Astrocyte (in vitro differentiated cells and primary cell): ENCODE measurements at regions not wholly inside any gene's neighbourhood (a gene's known extent, or its start where the extent isn't known, plus 50 kb on each side); places are given as distances from the start of the nearest gene placed in this dataset.

ENCODE experiments used
- DNase-seq: peaks from one replicate; pipeline ENCODE4 v3.0.0-alpha.2; 2010; ENCODE audit warnings: low read depth
- FAIRE-seq: peaks from 2 replicates; lab custom pipeline; 2011; peaks lifted over from hg19 to GRCh38; lab: Jason Lieb, UNC
- H2AFZ ChIP-seq: 2 replicates; pipeline ENCODE4 v1.6.0; 2012; ENCODE audit warnings: low read depth, low read length, inconsistent platforms
- H3K27ac ChIP-seq: 2 replicates; pipeline ENCODE4 v1.5.1; 2011; ENCODE audit warnings: low read depth, low read length, inconsistent platforms
- H3K27me3 ChIP-seq: 2 replicates; pipeline ENCODE4 v1.6.0; 2011; ENCODE audit warnings: low read length, inconsistent platforms; ENCODE audit not compliant: insufficient read depth
- H3K36me3 ChIP-seq: 2 replicates; pipeline ENCODE4 v1.5.1; 2011; ENCODE audit warnings: low read length, inconsistent platforms; ENCODE audit not compliant: insufficient read depth
- H3K4me1 ChIP-seq: 2 replicates; pipeline ENCODE4 v1.5.1; 2011; ENCODE audit warnings: low read length, inconsistent platforms; ENCODE audit not compliant: insufficient read depth
- H3K4me2 ChIP-seq: 2 replicates; pipeline ENCODE4 v1.6.0; 2012; ENCODE audit warnings: low read length, inconsistent platforms
- H3K4me3 ChIP-seq: 2 replicates; pipeline ENCODE4 v1.5.1; 2011; ENCODE audit warnings: low read depth, mild to moderate bottlenecking, low read length, inconsistent platforms; ENCODE audit not compliant: insufficient read depth
- H3K79me2 ChIP-seq: 2 replicates; pipeline ENCODE4 v1.6.0; 2012; ENCODE audit warnings: mild to moderate bottlenecking, low read length, inconsistent platforms; ENCODE audit not compliant: insufficient read depth
- H3K9ac ChIP-seq: 2 replicates; pipeline ENCODE4 v1.6.0; 2012; ENCODE audit warnings: mild to moderate bottlenecking, low read length, inconsistent platforms
- H3K9me3 ChIP-seq: 2 replicates; pipeline ENCODE4 v1.5.1; 2012; ENCODE audit warnings: low read depth, mild to moderate bottlenecking, low read length, inconsistent platforms; ENCODE audit not compliant: insufficient read depth
- H4K20me1 ChIP-seq: 2 replicates; pipeline ENCODE4 v1.6.0; 2012; ENCODE audit warnings: low read length, inconsistent platforms; ENCODE audit not compliant: insufficient read depth
- H3K27ac Mint-ChIP-seq: one replicate; pipeline ENCODE4 v1.8.0; 2021; ENCODE audit warnings: mild to moderate bottlenecking, mixed read lengths; ENCODE audit not compliant: unreplicated experiment
- H3K27me3 Mint-ChIP-seq: one replicate; pipeline ENCODE4 v1.8.0; 2021; ENCODE audit warnings: low read depth, mixed read lengths; ENCODE audit not compliant: unreplicated experiment
- H3K36me3 Mint-ChIP-seq: one replicate; pipeline ENCODE4 v1.8.0; 2021; ENCODE audit warnings: low read depth, mixed read lengths; ENCODE audit not compliant: unreplicated experiment
- H3K4me1 Mint-ChIP-seq: one replicate; pipeline ENCODE4 v1.8.0; 2021; ENCODE audit warnings: low read depth, mixed read lengths; ENCODE audit not compliant: unreplicated experiment
- H3K4me3 Mint-ChIP-seq: one replicate; pipeline ENCODE4 v1.8.0; 2021; ENCODE audit warnings: mild to moderate bottlenecking, moderate library complexity, mixed read lengths; ENCODE audit not compliant: unreplicated experiment
- H3K9me3 Mint-ChIP-seq: one replicate; pipeline ENCODE4 v1.8.0; 2021; ENCODE audit warnings: mild to moderate bottlenecking, mixed read lengths; ENCODE audit not compliant: unreplicated experiment
- CTCF ChIP-seq: IDR thresholded peaks from 2 replicates; pipeline ENCODE4 v1.5.1; 2011; ENCODE audit warnings: low read depth, mild to moderate bottlenecking, inconsistent platforms, low read length, moderate library complexity; ENCODE audit not compliant: insufficient read depth
- EZH2 ChIP-seq: IDR thresholded peaks from 2 replicates; pipeline ENCODE4 v1.6.1; 2012; ENCODE audit warnings: mild to moderate bottlenecking, low read length, inconsistent platforms; ENCODE audit not compliant: insufficient read depth

- no peaks in the 10 kb centered on the region for H4K20me1 ChIP-seq
- no peaks in the 10 kb centered on the region for H3K36me3 ChIP-seq
- H3K4me1 ChIP-seq: peaks cover 11% of the 10 kb centered on the region
- H3K79me2 ChIP-seq: no peaks in the 10 kb centered on the region
- no peak for FAIRE-seq
- TF ChIP-seq CTCF: no peak
- no peak for TF ChIP-seq EZH2
- no peak overlapping the region for H3K27ac ChIP-seq
- no peak overlapping the region for H2AFZ ChIP-seq
- Mint-ChIP-seq H3K4me3 (no peak overlapping the region), H3K9me3 (no peaks in the 10 kb centered on the region), H3K27me3 (no peaks in the 10 kb centered on the region), H3K4me1 (peaks cover 12% of the 10 kb centered on the region), H3K36me3 (no peaks in the 10 kb centered on the region), H3K27ac (no peak overlapping the region)
- H3K9ac ChIP-seq: no peak overlapping the region
- H3K27me3 ChIP-seq: no peaks in the 10 kb centered on the region
- H3K9me3 ChIP-seq: no peaks in the 10 kb centered on the region
- no peak for DNase-seq
- H3K4me3 ChIP-seq: no peak overlapping the region
- H3K4me2 ChIP-seq: no peak overlapping the region
Measured at GRCh38 chr2:226074391-226074790, 674.9 kb downstream of the NYAP2 start.

GRCh38 chr2:226073496-226074160 lies 674.1 kb downstream of the NYAP2 start:
- Histone ChIP-seq H3K27ac (no peak overlapping the region), H4K20me1 (no peaks in the 10 kb centered on the region), H2AFZ (no peak overlapping the region), H3K9me3 (no peaks in the 10 kb centered on the region), H3K9ac (no peak overlapping the region), H3K36me3 (no peaks in the 10 kb centered on the region), H3K4me2 (no peak overlapping the region), H3K79me2 (no peaks in the 10 kb centered on the region), H3K4me3 (no peak overlapping the region), H3K27me3 (no peaks in the 10 kb centered on the region), H3K4me1 (peaks cover 4% of the 10 kb centered on the region)
- Mint-ChIP-seq H3K4me3 (no peak overlapping the region), H3K36me3 (no peaks in the 10 kb centered on the region), H3K27ac (no peak overlapping the region), H3K4me1 (peaks cover 5% of the 10 kb centered on the region), H3K9me3 (no peaks in the 10 kb centered on the region), H3K27me3 (no peaks in the 10 kb centered on the region)
- no peak for TF ChIP-seq CTCF
- no peak for TF ChIP-seq EZH2
- FAIRE-seq (no peak), DNase-seq (no peak)

- Mint-ChIP-seq H3K27me3 (no peaks in the 10 kb centered on the region), H3K9me3 (no peaks in the 10 kb centered on the region), H3K4me1 (peaks cover 5% of the 10 kb centered on the region), H3K36me3 (no peaks in the 10 kb centered on the region), H3K27ac (no peak overlapping the region), H3K4me3 (no peak overlapping the region)
- no peak overlapping the region for H3K27ac ChIP-seq
- no peaks in the 10 kb centered on the region for H3K36me3 ChIP-seq
- FAIRE-seq (no peak), DNase-seq (no peak)
- H3K4me2 ChIP-seq: no peak overlapping the region
- H3K9ac ChIP-seq: no peak overlapping the region
- H3K4me1 ChIP-seq: peaks cover 6% of the 10 kb centered on the region
- H3K79me2 ChIP-seq: no peaks in the 10 kb centered on the region
- H3K27me3 ChIP-seq: no peaks in the 10 kb centered on the region
- H3K4me3 ChIP-seq: no peak overlapping the region
- TF ChIP-seq EZH2: no peak
- no peak for TF ChIP-seq CTCF
- no peaks in the 10 kb centered on the region for H4K20me1 ChIP-seq
- no peaks in the 10 kb centered on the region for H3K9me3 ChIP-seq
- no peak overlapping the region for H2AFZ ChIP-seq
Measured at GRCh38 chr2:226066873-226067272, 667.4 kb downstream of the NYAP2 start.
